SH-SY5Y (cell line): ENCODE measurements at regions not wholly inside any gene's neighbourhood (a gene's known extent, or its start where the extent isn't known, plus 50 kb on each side); places are given as distances from the start of the nearest gene placed in this dataset.

Source experiments
- GATA2 ChIP-seq: IDR thresholded peaks from 2 replicates; pipeline ENCODE4 v1.6.1; 2011; ENCODE audit warnings: mild to moderate bottlenecking, low read depth, low read length
- GATA3 ChIP-seq: IDR thresholded peaks from 2 replicates; pipeline ENCODE4 v1.6.1; 2011; ENCODE audit warnings: low read depth, mild to moderate bottlenecking, low read length, moderate library complexity

DNA sequence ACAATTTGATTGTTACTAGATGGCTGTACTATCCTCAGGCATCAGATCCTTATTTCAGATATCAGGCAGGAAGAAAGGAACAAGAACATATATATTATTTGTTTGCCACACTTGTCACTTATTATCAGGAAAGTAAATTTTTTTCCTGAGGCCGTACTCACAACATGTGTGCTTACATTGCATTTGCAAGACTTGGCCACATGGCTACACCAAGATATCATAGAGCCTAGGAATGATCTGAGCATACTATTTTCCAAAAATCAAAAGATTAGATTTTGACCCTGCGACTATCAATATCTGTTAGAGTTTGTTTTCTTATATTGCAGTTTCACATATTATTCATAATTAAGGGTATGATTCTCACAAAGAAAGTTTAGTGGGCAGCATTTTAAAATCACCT lies 426.2 kb upstream of the BCHE start:
- TF ChIP-seq GATA3 = no peak
- no peak for TF ChIP-seq GATA2
